ENCODE measurements at regions not wholly inside any gene's neighbourhood (a gene's known extent, or its start where the extent isn't known, plus 50 kb on each side); places are given as distances from the start of the nearest gene placed in this dataset.

- no peak for DNase-seq (ENCODE audit: low spot score)
Measured at GRCh38 chr18:51921862-51922261, 418.1 kb upstream of the DCC start.

DNA sequence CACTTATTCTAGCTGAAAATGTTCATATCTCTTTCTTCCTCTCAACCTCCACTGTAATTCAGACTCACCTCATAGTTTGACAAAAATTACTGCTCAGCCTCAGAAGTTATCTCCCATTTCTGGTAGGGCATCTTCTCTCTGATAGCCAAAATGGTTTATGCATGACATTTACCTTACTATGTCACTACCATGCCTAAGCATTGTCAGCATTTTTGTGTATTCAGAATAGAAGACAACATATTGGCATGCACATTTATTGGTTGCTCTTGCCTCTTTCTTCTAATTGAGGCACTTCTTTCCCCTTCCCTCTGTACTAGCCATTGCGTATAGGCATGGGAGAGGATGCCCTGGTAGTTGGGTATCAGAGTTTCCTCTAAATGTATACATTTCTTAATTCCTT, 406.1 kb upstream of the DCC start:
- DNase-seq (ENCODE audit: low spot score), result no peak

DNA sequence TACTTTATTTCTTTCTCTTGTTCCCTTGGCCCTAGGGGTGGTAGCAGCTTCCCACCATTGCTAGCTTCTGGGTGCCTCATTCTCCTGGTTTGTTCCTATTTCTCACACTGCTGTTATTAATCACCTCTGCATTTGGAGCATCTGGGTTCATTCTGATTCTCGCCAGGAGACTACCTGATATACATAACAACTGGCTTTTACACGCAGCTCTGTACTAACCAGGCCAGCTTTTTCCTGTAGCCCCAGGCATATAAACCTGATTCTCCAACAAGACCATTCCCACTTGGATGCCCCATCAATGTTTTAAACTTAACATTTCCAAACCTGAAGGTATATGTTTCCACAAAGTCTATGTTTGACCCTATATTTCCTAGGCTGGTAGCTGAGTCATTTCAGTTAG, 403.9 kb upstream of the DCC start:
- no peak for DNase-seq (ENCODE audit: low spot score)

DNA sequence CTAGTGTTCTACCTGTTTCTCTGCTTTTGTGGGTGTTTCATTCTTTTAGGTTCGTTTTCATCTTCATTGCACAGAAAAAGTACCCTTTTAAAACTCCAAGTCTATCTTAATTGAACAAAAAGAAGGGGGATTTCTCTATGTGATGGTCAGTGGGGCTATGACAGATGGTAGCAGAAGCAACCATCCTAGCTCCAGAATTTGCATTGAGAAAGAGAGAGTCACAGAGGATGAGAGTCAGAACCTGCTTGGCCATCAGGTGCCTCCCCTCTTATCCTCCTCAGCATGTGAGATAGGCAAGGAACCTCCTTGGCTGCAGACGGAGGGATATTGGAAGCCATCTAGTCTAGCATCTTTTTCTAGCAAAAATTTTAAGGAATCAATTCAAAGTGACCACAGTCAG, 398.0 kb upstream of the DCC start:
- no peak for DNase-seq (ENCODE audit: low spot score)

DNA sequence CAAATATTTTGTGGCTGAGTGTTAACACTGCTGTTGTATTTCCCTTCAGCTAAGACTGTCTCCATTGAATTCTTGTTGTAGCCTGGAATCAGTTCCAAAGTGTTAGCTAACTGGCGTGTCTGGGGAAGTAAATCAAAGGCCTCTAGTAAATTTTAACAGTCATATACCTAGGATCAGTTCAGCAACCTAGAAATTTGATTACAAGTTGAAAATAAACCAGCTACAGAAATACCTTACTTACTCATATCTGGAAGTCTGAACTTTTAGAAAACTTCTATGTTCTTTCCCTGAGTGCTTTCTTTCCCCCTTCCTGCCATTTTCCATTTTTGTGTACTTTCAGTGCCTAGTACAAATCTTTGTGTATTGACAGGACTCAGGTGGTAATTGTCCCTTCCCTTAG, 396.7 kb upstream of the DCC start:
- no peak for DNase-seq (ENCODE audit: low spot score)

GRCh38 chr18:51946946-51947345, 393.1 kb upstream of the DCC start:
- DNase-seq (ENCODE audit: low spot score), result no peak

- no peak for DNase-seq (ENCODE audit: low spot score)
Measured at GRCh38 chr18:51952844-51953243, 387.2 kb upstream of the DCC start.

DNA sequence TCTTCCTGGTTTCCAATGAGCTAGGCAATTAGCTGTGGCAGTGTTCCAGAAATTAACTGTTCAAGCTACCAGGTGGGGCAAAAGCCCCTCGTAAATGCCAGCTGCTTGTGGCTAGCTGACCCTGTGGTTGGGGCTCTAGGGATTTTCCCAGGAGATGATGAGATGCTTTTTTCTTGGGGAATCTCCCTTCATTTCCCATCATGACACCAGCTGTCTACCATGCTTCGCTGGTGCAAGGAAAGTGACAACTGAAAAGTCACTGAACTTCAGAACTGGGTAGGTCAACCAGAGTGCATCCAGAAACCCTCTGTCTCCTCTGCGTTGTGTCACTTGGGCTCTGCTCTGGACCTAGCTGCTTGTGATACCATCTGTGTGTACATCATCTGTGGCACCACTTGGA, 386.5 kb upstream of the DCC start:
- DNase-seq (ENCODE audit: low spot score), result no peak

GRCh38 chr18:51955136-51955535, 384.9 kb upstream of the DCC start:
- DNase-seq (ENCODE audit: low spot score), result no peak

- DNase-seq (ENCODE audit: low spot score), result no peak
Measured at GRCh38 chr18:51957001-51957400, 383.0 kb upstream of the DCC start.

DNA sequence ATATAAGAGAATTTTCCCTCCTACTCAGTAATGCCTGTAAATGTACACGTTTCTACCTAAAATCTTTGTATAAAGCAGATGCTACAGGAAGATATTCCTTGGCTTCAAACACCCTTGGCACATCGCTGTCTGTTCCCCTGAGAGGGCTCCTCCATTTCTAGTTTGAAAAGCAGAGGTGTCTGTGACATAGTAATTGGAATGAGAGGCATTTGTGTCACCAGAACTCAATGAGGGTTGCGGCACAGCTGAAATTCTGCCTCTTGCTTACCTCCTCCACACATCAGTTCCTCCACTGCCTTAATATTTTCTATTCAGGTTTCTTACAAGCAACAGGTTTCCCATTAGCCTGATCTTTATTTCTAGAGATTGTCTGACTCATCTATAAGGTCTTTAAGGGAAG, 359.9 kb upstream of the DCC start:
- no peak for DNase-seq (ENCODE audit: low spot score)

- DNase-seq (ENCODE audit: low spot score), result no peak
Measured at GRCh38 chr18:51988277-51988676, 351.7 kb upstream of the DCC start.

GRCh38 chr18:51997129-51997528, 342.9 kb upstream of the DCC start:
- no peak for DNase-seq (ENCODE audit: low spot score)

- no peak for DNase-seq (ENCODE audit: low spot score)
Measured at GRCh38 chr18:51998066-51998465, 341.9 kb upstream of the DCC start.

- DNase-seq (ENCODE audit: low spot score), result no peak
Measured at GRCh38 chr18:51998711-51999110, 341.3 kb upstream of the DCC start.

- DNase-seq (ENCODE audit: low spot score), result no peak
Measured at GRCh38 chr18:51999351-51999750, 340.6 kb upstream of the DCC start.

- DNase-seq (ENCODE audit: low spot score), result no peak
Measured at GRCh38 chr18:52000435-52000834, 339.6 kb upstream of the DCC start.

- no peak for DNase-seq (ENCODE audit: low spot score)
Measured at GRCh38 chr18:52001106-52001505, 338.9 kb upstream of the DCC start.

DNA sequence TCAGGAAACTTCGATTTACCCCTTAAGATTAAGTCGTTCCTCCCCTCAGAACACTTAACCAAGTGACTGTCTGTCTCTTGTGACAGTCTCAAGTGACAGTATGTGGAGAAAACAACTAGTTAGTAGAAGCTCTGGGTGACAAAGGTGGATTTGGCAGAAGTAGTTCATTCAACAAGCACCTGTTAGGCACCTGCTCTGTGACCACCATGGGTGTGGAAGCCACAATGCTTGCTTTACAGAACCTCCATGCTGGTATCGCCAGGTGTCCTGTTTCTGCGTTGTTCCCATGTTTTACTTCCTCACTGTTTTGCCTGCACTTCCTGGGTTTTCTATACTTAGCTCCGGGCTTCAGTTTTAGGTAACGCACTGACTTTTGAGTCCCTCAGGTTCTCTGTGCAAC, 337.4 kb upstream of the DCC start:
- no peak for DNase-seq (ENCODE audit: low spot score)

DNA sequence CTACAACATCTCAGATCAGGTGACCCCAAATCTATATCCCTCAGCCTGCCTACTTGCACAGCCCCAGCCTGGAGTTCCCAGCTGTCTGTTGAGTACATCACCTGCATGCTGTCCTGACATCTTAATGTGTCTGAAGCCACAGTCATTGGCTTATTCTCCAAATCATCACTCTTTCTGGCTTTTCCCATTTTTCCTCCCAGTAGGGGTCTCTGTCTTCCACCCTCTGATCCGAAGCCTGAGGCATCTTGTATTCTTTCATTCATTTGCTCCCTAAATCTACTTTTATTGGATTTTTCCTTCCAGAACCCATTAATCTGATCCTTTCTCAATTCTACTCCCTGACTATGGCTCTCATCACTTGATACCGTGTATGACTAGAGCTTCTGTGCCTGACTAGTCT, 332.9 kb upstream of the DCC start:
- DNase-seq (ENCODE audit: low spot score), result no peak

- DNase-seq (ENCODE audit: low spot score), result no peak
Measured at GRCh38 chr18:52008330-52008729, 331.7 kb upstream of the DCC start.

GRCh38 chr18:52008736-52009135, 331.3 kb upstream of the DCC start:
- DNase-seq (ENCODE audit: low spot score), result no peak

- no peak for DNase-seq (ENCODE audit: low spot score)
Measured at GRCh38 chr18:52009958-52010357, 330.0 kb upstream of the DCC start.

DNA sequence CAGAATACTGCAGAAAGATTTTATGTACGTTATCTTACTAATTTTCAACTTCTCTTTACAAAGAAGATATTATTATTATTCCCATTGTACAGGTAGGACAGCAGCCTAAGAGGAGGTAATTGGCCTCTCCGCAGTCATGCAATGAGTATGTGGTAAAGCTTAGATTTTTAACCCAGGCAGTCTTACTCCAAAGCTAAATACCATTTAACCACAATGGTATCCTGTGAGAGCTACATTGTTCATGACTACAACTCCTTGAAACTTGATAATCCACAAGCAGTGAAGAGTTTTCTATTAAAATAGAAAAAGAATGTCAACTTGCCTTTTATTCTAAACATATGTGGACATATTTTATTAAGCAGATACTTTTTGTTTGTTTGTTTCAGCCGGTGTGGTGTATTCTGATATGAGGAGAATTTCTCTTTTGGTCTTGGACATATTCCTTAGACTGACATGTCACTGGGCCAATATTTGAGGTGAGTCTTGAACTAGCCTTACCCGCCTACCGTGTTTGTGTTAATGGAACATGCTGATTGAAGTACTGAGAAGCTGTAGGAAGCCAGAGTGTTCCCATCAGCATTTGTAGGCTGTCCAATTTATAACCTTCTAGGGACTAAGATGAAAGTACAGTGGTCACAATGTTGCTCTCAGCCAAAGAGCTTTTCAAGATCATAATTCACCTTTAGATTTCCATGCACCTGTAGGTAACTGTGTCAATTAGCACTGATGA, 293.9 kb upstream of the DCC start:
- DNase-seq (ENCODE audit: low spot score), result no peak

Measured in mucosa of gallbladder (tissue), 1 donor.